ENCODE measurements at regions not wholly inside any gene's neighbourhood (a gene's known extent, or its start where the extent isn't known, plus 50 kb on each side); places are given as distances from the start of the nearest gene placed in this dataset.

- TF ChIP-seq CTCF (IDR thresholded peaks at IDR 0.05; ENCODE audit: insufficient read depth, low read length) (no peak), REST (IDR thresholded peaks at IDR 0.05; ENCODE audit: insufficient replicate concordance, low read depth) (no peak), POLR2AphosphoS5 (IDR thresholded peaks at IDR 0.05; ENCODE audit: low read depth) (no peak), SPI1 (IDR thresholded peaks at IDR 0.05; ENCODE audit: borderline replicate concordance, low read depth) (no peak)
Measured at GRCh38 chr7:124399941-124400340, 365.7 kb downstream of the GPR37 start.

Data from HL-60 (cell line).